Erythroblast (primary cell): ENCODE measurements at regions not wholly inside any gene's neighbourhood (a gene's known extent, or its start where the extent isn't known, plus 50 kb on each side); places are given as distances from the start of the nearest gene placed in this dataset.

ENCODE experiments used
- GATA1 ChIP-seq: IDR thresholded peaks from 2 replicates; pipeline ENCODE4 v1.6.1; 2011; ENCODE audit warnings: low read depth, mild to moderate bottlenecking, control low read depth, low read length, moderate library complexity
- POLR2A ChIP-seq: IDR thresholded peaks from 2 replicates; pipeline ENCODE4 v1.6.1; 2011; ENCODE audit warnings: mild to moderate bottlenecking, low read length

DNA sequence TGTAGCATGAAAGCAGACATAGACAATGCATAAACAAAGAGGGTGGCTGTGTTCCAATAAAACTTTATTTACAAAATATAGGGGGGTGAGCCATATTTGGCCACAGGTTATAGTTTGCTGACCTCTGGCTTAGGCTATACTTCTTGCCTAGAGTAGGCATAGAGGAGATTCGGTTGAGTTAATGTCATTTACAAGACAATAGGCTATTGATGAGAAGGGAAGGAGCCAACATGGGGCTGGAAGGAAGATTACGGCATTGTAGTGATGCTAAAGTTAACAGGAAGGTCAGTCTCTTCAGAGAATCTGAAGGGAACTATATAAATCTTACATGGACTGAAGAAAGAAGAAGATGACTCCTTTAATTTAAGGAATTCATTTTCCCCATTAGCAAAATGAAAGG, 463.5 kb downstream of the HTR7 start:
- TF ChIP-seq POLR2A (no peak), GATA1 (no peak)
